ENCODE measurements at regions not wholly inside any gene's neighbourhood (a gene's known extent, or its start where the extent isn't known, plus 50 kb on each side); places are given as distances from the start of the nearest gene placed in this dataset.

GRCh38 chr10:107364872-107365271 lies 200.4 kb upstream of the SORCS1 start:
- no peak for DNase-seq (ENCODE audit: low spot score)
- Mint-ChIP-seq H3K27me3 (ENCODE audit: unreplicated experiment) (no peaks in the 10 kb centered on the region), H3K27ac (ENCODE audit: unreplicated experiment) (no peak overlapping the region), H3K4me1 (ENCODE audit: unreplicated experiment) (no peaks in the 10 kb centered on the region), H3K9me3 (ENCODE audit: unreplicated experiment) (no peaks in the 10 kb centered on the region), H3K4me3 (ENCODE audit: unreplicated experiment) (no peak overlapping the region), H3K36me3 (ENCODE audit: low read depth, unreplicated experiment) (no peaks in the 10 kb centered on the region)
- TF ChIP-seq, protein P1, sequence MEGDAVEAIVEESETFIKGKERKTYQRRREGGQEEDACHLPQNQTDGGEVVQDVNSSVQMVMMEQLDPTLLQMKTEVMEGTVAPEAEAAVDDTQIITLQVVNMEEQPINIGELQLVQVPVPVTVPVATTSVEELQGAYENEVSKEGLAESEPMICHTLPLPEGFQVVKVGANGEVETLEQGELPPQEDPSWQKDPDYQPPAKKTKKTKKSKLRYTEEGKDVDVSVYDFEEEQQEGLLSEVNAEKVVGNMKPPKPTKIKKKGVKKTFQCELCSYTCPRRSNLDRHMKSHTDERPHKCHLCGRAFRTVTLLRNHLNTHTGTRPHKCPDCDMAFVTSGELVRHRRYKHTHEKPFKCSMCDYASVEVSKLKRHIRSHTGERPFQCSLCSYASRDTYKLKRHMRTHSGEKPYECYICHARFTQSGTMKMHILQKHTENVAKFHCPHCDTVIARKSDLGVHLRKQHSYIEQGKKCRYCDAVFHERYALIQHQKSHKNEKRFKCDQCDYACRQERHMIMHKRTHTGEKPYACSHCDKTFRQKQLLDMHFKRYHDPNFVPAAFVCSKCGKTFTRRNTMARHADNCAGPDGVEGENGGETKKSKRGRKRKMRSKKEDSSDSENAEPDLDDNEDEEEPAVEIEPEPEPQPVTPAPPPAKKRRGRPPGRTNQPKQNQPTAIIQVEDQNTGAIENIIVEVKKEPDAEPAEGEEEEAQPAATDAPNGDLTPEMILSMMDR (IDR thresholded peaks at IDR 0.05; ENCODE audit: unreplicated experiment): no peak

- H3K9me3 Mint-ChIP-seq (ENCODE audit: unreplicated experiment): no peaks in the 10 kb centered on the region
- no peaks in the 10 kb centered on the region for H3K27me3 Mint-ChIP-seq (ENCODE audit: unreplicated experiment)
- no peak for DNase-seq (ENCODE audit: low spot score)
- TF ChIP-seq, protein P1 (IDR thresholded peaks at IDR 0.05; ENCODE audit: unreplicated experiment): no peak
- H3K4me1 Mint-ChIP-seq (ENCODE audit: unreplicated experiment): no peaks in the 10 kb centered on the region
- no peak overlapping the region for H3K27ac Mint-ChIP-seq (ENCODE audit: unreplicated experiment)
- H3K4me3 Mint-ChIP-seq (ENCODE audit: unreplicated experiment): no peak overlapping the region
- H3K36me3 Mint-ChIP-seq (ENCODE audit: low read depth, unreplicated experiment): no peaks in the 10 kb centered on the region
These were observed 197.8 kb upstream of the SORCS1 start for GRCh38 chr10:107362306-107362705.

- Mint-ChIP-seq H3K36me3 (ENCODE audit: low read depth, unreplicated experiment) (no peaks in the 10 kb centered on the region), H3K27ac (ENCODE audit: unreplicated experiment) (no peak overlapping the region)
- TF ChIP-seq, protein P1 (IDR thresholded peaks at IDR 0.05; ENCODE audit: unreplicated experiment): no peak
These were observed 192.5 kb upstream of the SORCS1 start for GRCh38 chr10:107357033-107357432.

GRCh38 chr10:107356396-107356795 lies 191.9 kb upstream of the SORCS1 start:
- no peaks in the 10 kb centered on the region for H3K9me3 Mint-ChIP-seq (ENCODE audit: unreplicated experiment)
- H3K4me1 Mint-ChIP-seq (ENCODE audit: unreplicated experiment): no peaks in the 10 kb centered on the region
- no peaks in the 10 kb centered on the region for H3K27me3 Mint-ChIP-seq (ENCODE audit: unreplicated experiment)
- no peak overlapping the region for H3K4me3 Mint-ChIP-seq (ENCODE audit: unreplicated experiment)
- no peak for DNase-seq (ENCODE audit: low spot score)
- no peaks in the 10 kb centered on the region for H3K36me3 Mint-ChIP-seq (ENCODE audit: low read depth, unreplicated experiment)
- no peak overlapping the region for H3K27ac Mint-ChIP-seq (ENCODE audit: unreplicated experiment)
- TF ChIP-seq, protein P1 (IDR thresholded peaks at IDR 0.05; ENCODE audit: unreplicated experiment): no peak

More at GRCh38 chr10:107357033-107357432, 192.5 kb upstream of the SORCS1 start:
- H3K4me3 Mint-ChIP-seq (ENCODE audit: unreplicated experiment): no peak overlapping the region
- no peaks in the 10 kb centered on the region for H3K4me1 Mint-ChIP-seq (ENCODE audit: unreplicated experiment)
- DNase-seq (ENCODE audit: low spot score): no peak
- no peaks in the 10 kb centered on the region for H3K27me3 Mint-ChIP-seq (ENCODE audit: unreplicated experiment)
- H3K9me3 Mint-ChIP-seq (ENCODE audit: unreplicated experiment): no peaks in the 10 kb centered on the region

- Mint-ChIP-seq H3K36me3 (ENCODE audit: low read depth, unreplicated experiment) (no peaks in the 10 kb centered on the region), H3K4me1 (ENCODE audit: unreplicated experiment) (no peaks in the 10 kb centered on the region), H3K27ac (ENCODE audit: unreplicated experiment) (no peak overlapping the region), H3K27me3 (ENCODE audit: unreplicated experiment) (no peaks in the 10 kb centered on the region), H3K4me3 (ENCODE audit: unreplicated experiment) (no peak overlapping the region), H3K9me3 (ENCODE audit: unreplicated experiment) (no peaks in the 10 kb centered on the region)
- no peak for DNase-seq (ENCODE audit: low spot score)
- TF ChIP-seq, protein P1 (IDR thresholded peaks at IDR 0.05; ENCODE audit: unreplicated experiment): no peak
These were observed 178.2 kb upstream of the SORCS1 start for GRCh38 chr10:107342711-107343110.

All from endothelial cell (in vitro differentiated cells).